ENCODE measurements at regions not wholly inside any gene's neighbourhood (a gene's known extent, or its start where the extent isn't known, plus 50 kb on each side); places are given as distances from the start of the nearest gene placed in this dataset.

DNA sequence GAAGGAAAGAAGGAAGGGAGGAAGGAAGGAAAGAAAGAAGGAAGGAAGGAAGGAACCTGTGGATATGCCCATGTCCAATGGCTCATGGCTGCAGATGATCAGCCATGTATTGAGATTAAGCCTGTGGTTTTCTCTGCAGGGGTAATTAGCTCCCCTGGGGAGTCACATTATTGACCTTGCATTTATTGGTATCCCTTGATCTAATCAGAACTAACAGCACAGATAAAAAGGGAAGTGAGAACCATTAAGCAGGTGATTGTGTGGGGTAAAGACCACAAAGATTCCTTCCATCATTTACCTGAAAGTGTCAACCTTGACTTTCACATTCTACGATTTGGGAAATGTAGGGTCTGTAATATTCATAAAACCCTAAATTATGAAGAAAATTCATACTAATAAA lies 390.7 kb downstream of the BRINP2 start:
- intact Hi-C loops (cut with DNase I; ENCODE audit: low total_unique reads), result no loop called here
- DNase-seq (ENCODE audit: low spot score in 2 of 2), result no peak
- no peak for TF ChIP-seq POLR2A (IDR thresholded peaks at IDR 0.05)
- TF ChIP-seq, protein P1, sequence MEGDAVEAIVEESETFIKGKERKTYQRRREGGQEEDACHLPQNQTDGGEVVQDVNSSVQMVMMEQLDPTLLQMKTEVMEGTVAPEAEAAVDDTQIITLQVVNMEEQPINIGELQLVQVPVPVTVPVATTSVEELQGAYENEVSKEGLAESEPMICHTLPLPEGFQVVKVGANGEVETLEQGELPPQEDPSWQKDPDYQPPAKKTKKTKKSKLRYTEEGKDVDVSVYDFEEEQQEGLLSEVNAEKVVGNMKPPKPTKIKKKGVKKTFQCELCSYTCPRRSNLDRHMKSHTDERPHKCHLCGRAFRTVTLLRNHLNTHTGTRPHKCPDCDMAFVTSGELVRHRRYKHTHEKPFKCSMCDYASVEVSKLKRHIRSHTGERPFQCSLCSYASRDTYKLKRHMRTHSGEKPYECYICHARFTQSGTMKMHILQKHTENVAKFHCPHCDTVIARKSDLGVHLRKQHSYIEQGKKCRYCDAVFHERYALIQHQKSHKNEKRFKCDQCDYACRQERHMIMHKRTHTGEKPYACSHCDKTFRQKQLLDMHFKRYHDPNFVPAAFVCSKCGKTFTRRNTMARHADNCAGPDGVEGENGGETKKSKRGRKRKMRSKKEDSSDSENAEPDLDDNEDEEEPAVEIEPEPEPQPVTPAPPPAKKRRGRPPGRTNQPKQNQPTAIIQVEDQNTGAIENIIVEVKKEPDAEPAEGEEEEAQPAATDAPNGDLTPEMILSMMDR (IDR thresholded peaks at IDR 0.05), result no peak
- no peak overlapping the region for H3K4me3 ChIP-seq (ENCODE audit: low read depth, poor library complexity, severe bottlenecking)
- 82 to 89% methylated on average over 1 of the region's 1 CpG for WGBS, 2 donors

DNA sequence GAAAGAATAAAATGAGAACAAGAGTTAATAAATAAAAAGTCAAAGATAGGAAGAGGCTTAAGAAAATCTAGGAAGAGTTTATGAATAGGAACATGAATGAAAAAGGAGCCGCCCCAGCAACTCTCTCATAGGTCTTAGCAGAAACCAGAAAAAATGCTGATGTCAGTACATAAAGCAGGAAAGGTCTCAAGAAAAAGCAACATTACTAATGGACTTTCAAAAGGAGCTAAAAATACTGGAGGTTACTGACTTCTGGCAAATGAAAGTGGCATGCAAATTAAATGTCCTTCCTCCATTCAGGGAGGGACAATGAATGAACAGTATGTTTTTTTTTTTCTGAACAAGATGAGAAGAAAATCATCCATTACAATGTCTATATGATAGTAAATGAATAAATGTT lies 387.6 kb downstream of the BRINP2 start:
- intact Hi-C loops (cut with DNase I; ENCODE audit: low total_unique reads), result no loop called here
- DNase-seq (ENCODE audit: low spot score in 2 of 2), result no peak
- TF ChIP-seq POLR2A (IDR thresholded peaks at IDR 0.05), result no peak
- TF ChIP-seq, protein P1 (IDR thresholded peaks at IDR 0.05), result no peak
- 89 to 100% methylated on average over 1 of the region's 1 CpG for WGBS, 2 donors
- H3K4me3 ChIP-seq (ENCODE audit: low read depth, poor library complexity, severe bottlenecking), result no peak overlapping the region

DNA sequence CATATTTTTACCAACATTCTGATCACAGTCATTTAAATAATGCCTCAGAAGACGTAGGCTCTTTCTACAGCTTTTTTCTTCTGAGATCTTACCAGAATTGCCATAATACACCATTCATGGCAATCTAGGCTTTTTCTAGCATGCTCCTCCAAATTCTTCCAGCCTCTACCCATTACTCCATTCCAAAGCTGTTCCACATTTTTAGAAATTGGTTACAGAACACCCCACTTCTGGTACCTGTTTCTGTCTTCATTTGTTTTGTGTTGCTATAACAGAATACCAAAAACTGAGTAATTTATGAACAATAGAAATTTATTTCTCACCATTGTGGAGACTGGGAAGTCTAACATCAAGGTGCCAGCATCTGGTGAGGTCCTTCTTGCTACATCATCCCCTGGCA lies 385.4 kb downstream of the BRINP2 start:
- intact Hi-C loops (cut with DNase I; ENCODE audit: low total_unique reads), result no loop called here
- TF ChIP-seq, protein P1 (IDR thresholded peaks at IDR 0.05), result no peak
- TF ChIP-seq POLR2A (IDR thresholded peaks at IDR 0.05), result no peak
- 42 to 44% methylated on average over 1 of the region's 1 CpG for WGBS, 2 donors
- H3K4me3 ChIP-seq (ENCODE audit: low read depth, poor library complexity, severe bottlenecking), result no peak overlapping the region
- no peak for DNase-seq (ENCODE audit: low spot score in 2 of 2)

DNA sequence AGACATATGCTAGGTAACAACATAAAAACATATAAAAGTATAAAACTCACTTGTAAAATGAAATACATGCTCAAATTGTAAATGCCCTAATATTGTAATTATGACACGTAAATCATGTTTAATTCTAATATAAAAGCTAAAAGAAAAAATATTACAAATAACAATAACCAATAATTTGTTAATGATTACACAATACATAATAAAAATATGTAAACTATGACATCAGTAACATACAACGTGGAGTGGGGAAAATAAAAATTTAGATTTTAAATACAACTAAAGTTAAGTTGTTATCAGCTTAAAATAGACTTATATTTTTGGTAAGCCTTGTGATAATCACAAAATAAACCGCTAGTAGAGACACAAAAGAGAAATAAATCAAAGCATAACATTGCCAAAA lies 376.4 kb downstream of the BRINP2 start:
- DNase-seq (ENCODE audit: low spot score in 2 of 2), result no peak
- intact Hi-C loops (cut with DNase I; ENCODE audit: low total_unique reads), result no loop called here
- WGBS, 2 donors, result 76 to 79% methylated on average over 3 of the region's 3 CpGs
- TF ChIP-seq, protein P1 (IDR thresholded peaks at IDR 0.05), result no peak
- no peak for TF ChIP-seq POLR2A (IDR thresholded peaks at IDR 0.05)
- H3K4me3 ChIP-seq (ENCODE audit: low read depth, poor library complexity, severe bottlenecking), result no peak overlapping the region

DNA sequence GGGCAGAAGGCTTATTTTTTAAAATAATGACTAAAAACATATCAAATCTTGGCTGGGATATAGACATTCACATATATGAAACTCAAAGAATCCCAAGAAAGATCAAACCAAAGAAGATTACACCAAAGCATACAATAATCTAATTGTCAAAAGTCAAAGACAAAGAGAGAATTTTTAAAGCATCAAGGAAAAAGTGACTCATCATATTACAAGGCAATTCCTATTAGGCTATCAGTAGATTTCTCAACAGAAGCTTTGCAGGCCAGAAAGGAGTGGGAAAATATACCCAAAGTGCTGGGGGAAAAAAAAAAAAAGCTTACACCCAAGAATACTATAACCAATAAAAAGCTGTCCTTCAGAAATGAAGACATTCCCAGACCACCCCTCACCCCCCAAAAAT lies 375.6 kb downstream of the BRINP2 start:
- intact Hi-C loops (cut with DNase I; ENCODE audit: low total_unique reads), result no loop called here
- TF ChIP-seq POLR2A (IDR thresholded peaks at IDR 0.05), result no peak
- TF ChIP-seq, protein P1 (IDR thresholded peaks at IDR 0.05), result no peak
- no peak for DNase-seq (ENCODE audit: low spot score in 2 of 2)
- no peak overlapping the region for H3K4me3 ChIP-seq (ENCODE audit: low read depth, poor library complexity, severe bottlenecking)

DNA sequence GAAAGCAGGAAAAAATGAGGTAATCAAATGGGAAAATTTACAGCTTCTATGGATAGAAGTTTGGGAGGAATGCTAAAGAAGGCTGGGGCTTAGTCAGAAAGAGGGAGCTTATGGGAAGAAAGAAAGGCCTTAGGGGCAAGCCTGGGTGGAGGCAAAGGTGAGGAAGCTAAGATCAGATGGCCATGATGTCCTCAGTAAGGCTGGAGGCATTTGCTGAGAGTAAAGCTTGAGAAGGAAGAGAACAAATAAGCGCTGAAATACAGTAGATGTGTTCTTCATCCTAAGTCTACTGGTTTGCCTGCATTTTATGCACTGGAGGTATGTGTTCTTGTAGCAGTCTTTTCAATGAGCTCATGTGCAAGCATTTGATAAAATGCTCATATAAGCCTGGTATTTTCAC lies 355.4 kb downstream of the BRINP2 start:
- intact Hi-C loops (cut with DNase I; ENCODE audit: low total_unique reads), result no loop called here
- TF ChIP-seq, protein P1 (IDR thresholded peaks at IDR 0.05), result no peak
- no peak for TF ChIP-seq POLR2A (IDR thresholded peaks at IDR 0.05)
- no peak overlapping the region for H3K4me3 ChIP-seq (ENCODE audit: low read depth, poor library complexity, severe bottlenecking)
- 93% methylated on average over 1 of the region's 1 CpG for WGBS, 2 donors
- no peak for DNase-seq (ENCODE audit: low spot score in 2 of 2)
